Endothelial cell of umbilical vein (primary cell): ENCODE measurements at regions not wholly inside any gene's neighbourhood (a gene's known extent, or its start where the extent isn't known, plus 50 kb on each side); places are given as distances from the start of the nearest gene placed in this dataset.

Experiments
- CTCF ChIP-seq, 2 donors: IDR thresholded peaks; 1 replicate in 1 of 2; 2 replicates in 1 of 2; pipeline ENCODE4 v1.5.1; 2011; ENCODE audit warnings: low read length in 2 of 2, mild to moderate bottlenecking in 2 of 2, moderate library complexity in 2 of 2, control low read depth in 1 of 2, inconsistent platforms in 1 of 2, low read depth in 1 of 2; ENCODE audit not compliant: insufficient read depth in 1 of 2; ENCODE audit errors: extremely low read depth in 1 of 2
- EZH2 ChIP-seq: IDR thresholded peaks from 2 replicates; pipeline ENCODE4 v1.6.1; 2012; ENCODE audit warnings: borderline replicate concordance, low read depth, mild to moderate bottlenecking, moderate library complexity, low read length, inconsistent platforms; ENCODE audit not compliant: severe bottlenecking
- GATA2 ChIP-seq: IDR thresholded peaks from 2 replicates; pipeline ENCODE4 v1.7.0; 2011; ENCODE audit warnings: low read depth, mild to moderate bottlenecking, moderate library complexity, mixed read lengths, low read length; ENCODE audit not compliant: insufficient read length, insufficient read depth
- JUN ChIP-seq: IDR thresholded peaks from 2 replicates; pipeline ENCODE4 v1.6.1; 2011; ENCODE audit warnings: borderline replicate concordance, low read depth; ENCODE audit not compliant: insufficient read length, insufficient read depth
- MAX ChIP-seq: IDR thresholded peaks from 2 replicates; pipeline ENCODE4 v1.6.1; 2011; ENCODE audit not compliant: insufficient read depth, insufficient read length
- POLR2A ChIP-seq: IDR thresholded peaks from 2 replicates; pipeline ENCODE4 v1.6.1; 2012; ENCODE audit warnings: low read depth, mild to moderate bottlenecking, control low read depth, low read length
- POLR2AphosphoS5 ChIP-seq: IDR thresholded peaks from 2 replicates; pipeline ENCODE4 v1.6.1; 2012; ENCODE audit warnings: low read depth, mild to moderate bottlenecking, control low read depth, low read length, moderate library complexity; ENCODE audit not compliant: insufficient read depth

GRCh38 chr3:18238746-18239331 is 186.3 kb downstream of the SATB1 start:
- no peak for TF ChIP-seq EZH2
- no peak for TF ChIP-seq JUN
- TF ChIP-seq CTCF (IDR thresholded peaks at IDR 0.05; ENCODE audit: extremely low read depth in 1 of 2, insufficient read depth in 1 of 2, low read depth in 1 of 2, low read length in 2 of 2): no peak
- TF ChIP-seq POLR2A: no peak
- no peak for TF ChIP-seq POLR2AphosphoS5
- no peak for TF ChIP-seq GATA2
- no peak for TF ChIP-seq MAX
